NCI-H524 treated with DMSO at 0.1 percent for 48 hours (cell line): ENCODE measurements at regions not wholly inside any gene's neighbourhood (a gene's known extent, or its start where the extent isn't known, plus 50 kb on each side); places are given as distances from the start of the nearest gene placed in this dataset.
A peak's percentile ranks its signal among the peaks of the same experiment; 100 is the strongest.

Experiments used
- DNase-seq: peaks from one replicate; lab custom pipeline; 2025; lab: John Stamatoyannopoulos, UW

DNA sequence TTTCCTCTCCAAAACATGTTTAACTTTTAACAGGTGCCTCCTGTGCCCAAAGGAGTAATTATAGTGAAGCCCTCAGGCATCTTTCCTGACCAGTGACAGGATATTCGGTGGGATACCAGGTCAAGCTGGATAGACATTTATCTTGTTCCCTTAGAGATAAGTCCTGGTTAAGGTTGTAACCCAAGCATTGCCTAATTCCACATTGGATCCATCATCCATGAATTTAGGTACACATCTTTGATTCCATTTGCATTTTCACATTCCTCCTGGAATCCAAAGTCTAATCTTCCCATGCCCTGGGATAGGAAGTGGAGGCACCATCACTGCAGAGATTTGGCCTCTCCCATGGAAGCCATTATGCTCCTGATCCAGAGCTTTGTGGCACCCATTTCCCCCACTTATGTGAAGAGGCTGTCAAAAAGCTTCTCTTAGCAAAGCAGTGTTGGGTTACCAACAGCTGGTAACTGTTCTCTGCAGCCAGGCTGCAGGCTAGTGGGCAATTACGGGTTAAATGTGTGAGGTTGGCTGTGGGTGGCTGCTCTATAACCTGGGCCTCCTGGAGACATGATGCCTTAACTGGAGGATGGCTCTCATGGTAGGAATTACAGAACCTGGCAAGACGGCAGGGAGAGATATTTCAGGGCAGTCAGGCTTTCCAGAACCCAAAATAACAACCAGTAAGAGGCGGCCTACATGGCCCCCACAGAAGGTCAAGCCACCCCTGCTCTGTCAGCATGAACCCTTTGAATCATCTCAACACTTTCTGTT, 96.9 kb upstream of the VGLL2 start:
- no peak for DNase-seq

DNA sequence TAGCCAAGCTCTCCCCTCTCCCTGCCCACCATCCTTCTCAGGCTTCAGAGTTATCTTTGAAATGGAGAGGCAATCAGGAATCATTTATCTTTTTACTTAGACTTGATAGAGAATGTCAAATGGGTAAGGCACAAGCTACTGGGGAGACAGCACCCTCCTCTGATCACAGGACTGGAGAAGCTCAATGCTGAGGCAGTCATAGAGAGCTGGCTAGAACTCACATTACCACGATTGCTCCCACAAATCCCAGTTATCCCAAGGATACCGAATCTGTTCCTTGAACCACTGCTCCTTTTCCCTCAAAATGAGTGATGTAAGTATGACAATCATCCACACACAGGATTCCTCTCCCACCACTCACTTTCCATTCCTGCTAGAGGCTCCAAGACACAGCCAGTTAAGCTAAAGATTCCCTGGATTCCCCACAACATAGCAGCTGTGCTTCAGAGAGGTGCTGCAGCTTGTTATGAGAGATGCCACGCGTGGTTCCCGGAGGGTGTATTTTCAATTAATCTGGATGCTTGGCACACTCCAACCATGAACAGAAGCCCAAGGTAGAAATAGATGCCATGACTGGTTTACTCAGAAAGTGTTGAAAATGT, 96.2 kb upstream of the VGLL2 start:
- no peak for DNase-seq

DNA sequence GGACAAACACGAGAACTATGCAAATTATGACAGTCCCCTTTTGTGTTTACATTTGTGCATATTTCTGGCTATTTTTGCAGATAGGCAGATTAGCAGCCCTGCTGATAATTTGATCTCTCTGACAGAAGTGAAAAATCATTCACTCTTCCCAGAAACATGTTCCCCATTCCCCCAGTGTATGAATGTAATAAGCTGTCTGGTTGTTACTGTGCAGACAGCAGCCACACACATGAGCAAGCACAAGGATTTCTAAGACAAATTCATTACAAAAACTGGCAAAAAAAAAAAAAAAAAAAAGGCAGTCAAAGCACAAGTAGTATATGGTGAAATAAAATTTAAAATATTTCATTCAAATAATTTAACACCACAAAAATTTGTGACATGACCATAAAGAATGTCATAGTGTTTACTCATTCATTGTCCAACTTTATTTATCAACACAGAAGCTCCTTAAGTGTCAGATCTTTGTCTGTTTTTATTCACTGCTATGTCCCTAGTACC, 95.5 kb upstream of the VGLL2 start:
- DNase-seq: no peak

DNA sequence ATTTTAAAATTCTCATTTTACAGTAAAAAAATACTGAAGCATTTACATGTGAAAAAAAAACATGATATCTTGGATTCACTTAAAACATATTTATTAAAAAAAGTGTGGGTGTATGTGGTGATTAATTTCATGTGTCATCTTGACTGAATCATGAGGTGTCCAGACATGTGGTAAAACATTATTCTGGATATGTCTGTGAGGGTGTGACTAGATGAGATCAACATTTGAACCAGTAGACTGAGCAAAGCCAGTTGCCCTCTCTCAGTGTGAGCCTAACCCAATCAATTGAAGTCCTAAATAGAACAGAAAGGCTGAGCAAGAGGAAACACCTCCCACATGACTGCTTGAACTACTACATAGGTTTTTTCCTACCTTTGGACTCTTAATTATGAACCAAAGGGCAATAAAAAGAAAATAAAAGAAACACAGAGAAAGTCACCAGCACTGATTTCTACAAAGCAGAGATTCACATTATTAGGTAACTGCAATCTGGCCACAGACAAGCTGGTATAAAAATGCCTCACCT, 90.5 kb upstream of the VGLL2 start:
- DNase-seq: no peak

DNA sequence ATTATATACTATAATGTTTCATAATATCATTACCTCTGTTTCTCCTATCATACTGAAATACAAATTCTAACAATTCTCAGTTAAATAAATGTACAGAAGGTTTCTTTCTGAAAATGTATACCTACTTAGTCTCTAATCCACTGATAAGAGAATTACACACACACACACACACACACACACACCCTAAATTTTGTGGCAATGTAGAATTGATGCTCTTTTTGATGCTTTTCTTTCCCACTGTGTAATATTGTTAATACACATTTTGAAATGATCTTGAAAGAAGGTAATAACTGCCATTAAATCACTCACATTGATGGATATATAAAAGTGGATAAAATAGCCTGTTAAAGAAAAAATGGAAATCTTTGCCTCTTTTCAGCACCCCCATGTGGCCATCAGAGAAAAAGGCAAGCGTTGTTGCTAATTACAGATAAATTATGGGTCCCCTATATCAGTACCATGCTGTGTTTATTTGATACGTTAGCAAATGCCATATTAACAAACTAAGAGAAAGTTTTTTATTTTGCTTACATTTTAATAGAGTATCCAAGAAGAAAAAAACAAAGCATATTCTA, 76.6 kb upstream of the VGLL2 start:
- DNase-seq: no peak

DNA sequence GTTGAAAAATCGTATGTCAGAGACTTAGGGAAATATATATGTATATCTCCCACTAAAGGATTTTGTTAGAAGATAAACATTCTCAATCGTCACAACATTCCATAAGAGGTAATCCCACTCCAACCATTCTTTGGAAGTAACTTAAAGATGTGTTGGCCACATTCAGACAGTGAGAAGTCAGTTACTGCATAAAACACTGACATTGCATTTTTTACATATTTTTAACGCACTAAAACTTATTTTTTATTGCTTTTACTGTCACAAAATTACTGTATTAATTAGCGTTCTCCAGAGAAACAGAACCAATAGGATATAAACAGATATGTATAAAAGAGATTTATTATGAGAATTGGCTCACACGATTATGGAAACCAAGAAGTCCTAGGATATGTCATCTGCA, 74.3 kb upstream of the VGLL2 start:
- DNase-seq: no peak

DNA sequence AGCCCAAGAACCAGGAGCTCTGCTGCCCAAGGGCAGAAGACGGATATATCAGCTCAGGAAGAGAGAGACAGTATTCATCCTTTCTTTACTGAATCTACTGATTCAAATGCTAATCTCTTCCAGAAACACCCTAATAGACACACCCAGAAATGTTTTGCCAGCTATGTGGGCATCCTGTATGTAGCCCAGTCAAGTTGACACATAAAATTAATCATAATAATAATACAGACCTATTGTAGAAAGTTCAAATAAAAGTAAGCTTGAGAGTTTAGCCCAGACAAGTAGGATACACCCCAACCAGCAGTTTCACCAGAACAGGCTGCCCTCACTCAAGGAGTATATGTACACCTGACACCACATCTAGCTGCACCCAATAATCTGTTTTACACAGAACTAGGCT, 73.9 kb upstream of the VGLL2 start:
- DNase-seq: no peak

DNA sequence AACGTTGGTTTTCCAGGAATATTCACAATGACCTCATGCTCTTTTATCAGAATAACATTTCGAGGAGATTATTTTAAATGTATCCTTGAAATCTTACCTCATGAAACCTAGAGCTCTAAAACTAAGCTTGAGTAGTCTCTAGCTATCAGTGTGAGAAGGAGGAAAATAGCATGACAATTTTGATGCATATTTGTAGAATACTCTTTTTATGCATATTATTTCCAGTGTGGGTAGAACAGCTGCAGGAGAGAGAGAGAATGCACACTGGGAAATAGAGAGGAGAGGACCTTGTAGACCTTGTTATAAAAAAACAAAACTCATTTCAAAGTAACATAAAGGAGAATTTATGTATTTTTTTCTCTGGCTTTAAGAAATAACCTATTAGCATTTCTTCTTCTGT, 71.1 kb upstream of the VGLL2 start:
- no peak for DNase-seq

DNA sequence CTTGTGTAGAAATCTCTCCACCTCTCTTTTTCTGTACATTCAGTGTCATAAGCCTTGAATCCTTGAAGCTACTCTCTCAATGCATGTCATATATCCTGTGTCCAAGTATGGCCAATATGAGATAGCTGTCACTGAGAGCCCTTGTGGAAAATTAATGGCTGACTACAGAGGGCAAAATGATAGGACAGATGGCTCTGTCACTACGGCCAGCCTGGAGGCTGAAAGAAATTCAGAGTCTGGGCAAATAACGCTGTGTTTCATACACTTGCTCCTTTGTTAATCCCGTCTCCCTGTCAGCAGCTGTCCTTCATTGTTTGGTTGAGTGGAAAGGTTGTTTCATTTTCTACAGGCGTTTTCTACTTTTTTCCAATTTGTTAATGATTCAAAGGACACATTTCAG, 70.4 kb upstream of the VGLL2 start:
- DNase-seq: peak; percentile 84

DNA sequence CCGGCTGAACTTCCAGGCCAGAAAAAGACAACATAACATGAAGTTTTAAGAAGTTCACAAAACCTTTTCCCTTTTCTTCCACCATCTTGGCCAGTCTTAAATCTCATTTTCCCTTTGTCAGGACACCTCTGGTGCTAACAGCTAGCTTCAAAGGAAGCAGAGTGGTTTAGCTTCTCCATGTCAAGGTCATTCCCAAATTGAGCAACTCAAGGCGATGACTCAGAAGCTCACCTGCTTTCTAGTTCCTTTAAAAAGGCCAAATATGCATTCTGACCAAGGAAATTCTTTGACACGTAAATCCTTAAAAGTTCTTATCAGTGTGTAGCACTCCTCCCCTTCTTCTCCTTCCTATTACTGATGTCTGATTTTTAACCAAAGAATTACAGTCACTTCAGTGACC, 69.6 kb upstream of the VGLL2 start:
- no peak for DNase-seq

DNA sequence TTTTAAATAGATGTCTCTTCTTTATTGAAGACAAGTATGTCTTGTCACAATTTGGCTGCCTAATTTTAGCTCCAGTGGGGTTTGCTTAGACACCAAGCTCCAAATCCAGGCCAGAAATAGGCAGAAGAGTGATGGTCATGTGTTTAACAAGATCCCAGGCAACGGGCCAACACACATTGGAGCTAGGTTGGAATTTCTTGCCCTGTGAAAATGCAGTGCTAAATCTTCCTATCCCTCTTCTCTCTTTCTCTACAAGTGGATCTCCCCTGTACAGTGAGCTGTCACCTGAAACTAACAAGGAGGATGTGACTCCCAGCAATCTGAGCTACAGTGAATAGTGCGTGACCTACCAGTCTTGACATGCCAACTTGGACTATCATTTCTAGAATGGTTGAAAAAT, 65.3 kb upstream of the VGLL2 start:
- DNase-seq: no peak

DNA sequence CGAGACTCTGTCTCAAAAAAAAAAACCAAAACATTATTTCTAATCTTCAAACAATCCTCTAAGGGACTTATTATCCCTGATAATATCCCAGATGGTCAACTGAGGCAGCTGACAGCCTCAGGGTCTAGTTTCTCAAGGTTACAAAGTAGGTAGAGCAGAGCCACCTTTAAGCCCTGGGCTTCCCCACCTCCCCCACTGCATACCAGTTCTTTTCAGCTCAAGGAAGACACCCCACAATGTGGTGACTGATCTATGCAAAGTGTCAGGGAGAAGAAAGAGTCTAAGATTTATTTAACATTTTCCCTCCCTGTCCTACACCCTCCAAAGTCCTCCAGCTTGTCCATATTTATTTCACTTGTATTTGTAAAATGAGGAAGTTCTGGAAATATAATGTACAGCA, 60.5 kb upstream of the VGLL2 start:
- DNase-seq: no peak

DNA sequence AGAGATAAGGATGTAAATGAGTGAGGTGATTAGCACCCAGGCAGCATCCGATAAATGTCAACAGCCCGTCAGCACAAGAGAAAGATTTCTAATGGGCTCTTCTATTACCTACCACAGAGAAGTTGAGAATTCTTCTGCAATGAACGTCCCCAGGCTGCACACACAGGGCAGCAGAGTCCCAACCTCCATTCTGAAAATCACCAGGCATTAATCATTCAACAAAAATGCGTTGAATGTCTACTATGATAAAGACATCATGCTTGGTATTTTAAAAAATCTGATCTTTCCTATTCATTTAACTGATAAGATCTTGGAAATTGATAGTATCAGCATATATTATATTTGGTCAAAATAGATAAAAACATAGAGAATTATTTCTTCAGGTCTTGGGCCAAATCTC, 59.5 kb upstream of the VGLL2 start:
- DNase-seq: no peak

DNA sequence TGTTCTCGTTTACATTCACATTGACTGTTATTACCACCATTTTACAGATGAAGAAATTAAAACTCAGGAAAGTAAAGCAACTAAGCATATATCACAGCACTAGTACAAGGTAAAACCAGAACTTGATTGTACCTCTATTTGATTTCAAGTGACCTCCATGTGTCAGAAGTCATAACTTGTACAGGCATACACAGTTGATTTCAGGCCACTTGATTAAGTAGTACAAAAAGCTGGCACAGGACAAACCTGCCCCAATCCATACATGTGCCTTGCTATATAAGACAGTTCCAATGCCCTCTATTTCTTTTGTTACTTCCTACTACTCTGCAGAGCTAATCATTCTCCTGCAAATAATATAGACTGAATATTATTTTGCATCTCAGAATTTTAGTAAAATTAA, 58.8 kb upstream of the VGLL2 start:
- DNase-seq: no peak

DNA sequence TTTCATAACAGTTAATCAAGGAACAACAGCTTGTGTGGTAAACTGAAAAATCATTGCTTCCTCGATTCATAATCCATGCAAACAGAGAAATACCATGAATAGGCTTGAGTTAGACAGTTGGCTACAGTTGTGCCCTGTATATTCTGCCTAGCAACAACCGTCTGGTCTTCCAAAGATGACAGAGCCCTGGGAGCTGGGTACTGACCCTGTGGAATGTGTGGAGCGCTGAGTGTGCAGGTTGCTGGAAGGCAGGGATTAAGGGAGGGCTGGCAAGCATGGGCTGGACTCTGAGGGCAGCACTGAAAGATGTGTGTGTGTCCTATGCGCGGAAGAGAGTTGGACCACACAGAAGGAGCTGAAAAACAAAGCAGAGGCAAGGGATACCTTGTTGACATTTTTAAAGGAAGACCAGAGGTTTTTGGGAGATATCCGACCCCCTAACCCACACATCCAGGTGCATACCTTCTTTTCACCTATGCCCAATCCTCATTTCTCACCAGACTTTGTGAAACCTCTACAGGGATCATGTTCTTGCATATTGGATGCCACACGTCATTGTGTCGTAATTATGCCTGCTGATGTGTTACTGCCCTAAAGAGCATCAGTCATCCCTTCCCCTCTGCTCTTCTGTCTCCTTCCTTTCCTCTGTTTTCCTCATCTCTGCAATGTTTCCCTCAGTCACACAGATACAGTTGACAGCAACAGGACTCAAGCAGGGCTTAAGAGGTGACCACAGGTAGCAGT, 58.2 kb upstream of the VGLL2 start:
- no peak for DNase-seq

DNA sequence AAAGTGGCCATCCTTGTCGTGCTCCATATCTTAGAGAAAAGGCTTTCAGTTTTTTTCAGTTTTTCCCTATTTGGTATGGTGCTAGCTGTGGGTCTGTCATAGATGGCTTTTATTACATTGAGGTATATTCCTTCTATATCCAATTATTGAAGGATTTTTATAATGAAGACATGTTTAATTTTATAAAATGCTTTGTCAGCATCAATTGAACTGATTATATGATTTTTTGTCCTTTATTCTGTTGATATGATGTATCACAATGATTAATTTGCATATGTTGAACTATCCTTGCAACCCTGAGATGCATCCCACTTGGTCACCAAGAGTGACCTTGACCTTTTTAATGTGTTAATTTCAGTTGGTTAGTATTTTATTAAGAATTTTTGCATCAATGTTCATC, 55.1 kb upstream of the VGLL2 start:
- DNase-seq: no peak

DNA sequence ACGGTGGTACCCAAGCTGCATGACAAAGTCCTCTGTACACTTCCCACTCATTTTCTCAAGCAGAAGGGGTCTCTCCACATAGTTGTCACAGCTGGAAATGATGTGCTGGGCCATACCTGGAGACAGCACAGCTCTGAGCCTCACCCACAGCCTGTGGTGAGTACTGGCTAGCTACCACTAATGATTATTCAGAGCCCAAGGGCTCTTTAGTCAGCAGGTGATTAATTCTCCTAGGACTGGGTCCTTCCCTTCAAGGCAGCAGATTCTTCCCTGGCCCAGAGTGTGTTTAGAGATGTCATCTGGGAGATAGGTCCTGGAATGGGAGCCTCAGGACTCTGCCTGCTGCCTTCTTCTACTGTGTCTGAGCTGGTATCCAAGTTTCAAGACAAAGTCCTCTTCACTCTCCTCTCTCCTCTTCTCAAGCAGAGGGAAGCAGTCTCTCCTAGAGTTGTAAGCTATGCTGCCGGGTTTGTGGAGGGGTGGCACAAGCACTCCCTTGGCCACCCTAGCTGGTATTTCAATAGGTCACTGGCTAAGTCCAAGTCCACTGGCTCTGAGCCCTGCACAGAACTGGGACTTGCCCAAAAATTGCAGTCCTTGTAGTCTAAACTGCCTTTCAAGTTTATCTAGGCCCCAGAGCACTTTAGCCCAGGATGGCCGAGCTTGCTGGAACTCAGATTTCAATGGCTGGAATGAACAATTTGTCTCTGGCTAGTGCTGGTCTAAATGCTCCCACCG, 49.8 kb upstream of the VGLL2 start:
- no peak for DNase-seq
